HL-60 (cell line): ENCODE measurements at regions not wholly inside any gene's neighbourhood (a gene's known extent, or its start where the extent isn't known, plus 50 kb on each side); places are given as distances from the start of the nearest gene placed in this dataset.

Source experiments
- CTCF ChIP-seq: IDR thresholded peaks from one replicate; pipeline ENCODE4 v1.5.1; 2011; ENCODE audit warnings: low read length, control low read depth, inconsistent platforms; ENCODE audit not compliant: insufficient read depth
- GABPA ChIP-seq: IDR thresholded peaks from 2 replicates; pipeline ENCODE4 v1.6.1; 2012; ENCODE audit warnings: low read depth
- POLR2AphosphoS5 ChIP-seq: IDR thresholded peaks from 2 replicates; pipeline ENCODE4 v1.6.1; 2012; ENCODE audit warnings: low read depth

GRCh38 chr2:9709539-9710285 lies 78.9 kb upstream of the YWHAQ start:
- no peak for TF ChIP-seq CTCF
- TF ChIP-seq POLR2AphosphoS5, result no peak
- no peak for TF ChIP-seq GABPA
